ENCODE measurements at regions not wholly inside any gene's neighbourhood (a gene's known extent, or its start where the extent isn't known, plus 50 kb on each side); places are given as distances from the start of the nearest gene placed in this dataset.

GRCh38 chr19:27890696-27891095 lies 1322.3 kb downstream of the UQCRFS1 start:
- Mint-ChIP-seq H3K4me1 (no peaks in the 10 kb centered on the region), H3K27ac (ENCODE audit: unreplicated experiment) (no peak overlapping the region), H3K36me3 (ENCODE audit: low read depth) (peaks cover 7% of the 10 kb centered on the region), H3K4me3 (no peak overlapping the region), H3K9me3 (peaks cover 22% of the 10 kb centered on the region), H3K27me3 (ENCODE audit: low read depth) (no peaks in the 10 kb centered on the region)
- DNase-seq (ENCODE audit: low read depth, low spot score): no peak
- no peak for TF ChIP-seq CTCF (conservative IDR thresholded peaks at IDR 0.05)

- Mint-ChIP-seq H3K4me3 (no peak overlapping the region), H3K27me3 (ENCODE audit: low read depth) (no peaks in the 10 kb centered on the region), H3K36me3 (ENCODE audit: low read depth) (peaks cover 7% of the 10 kb centered on the region), H3K27ac (ENCODE audit: unreplicated experiment) (no peak overlapping the region), H3K9me3 (peaks cover 21% of the 10 kb centered on the region), H3K4me1 (no peaks in the 10 kb centered on the region)
- no peak for TF ChIP-seq CTCF (conservative IDR thresholded peaks at IDR 0.05)
- no peak for DNase-seq (ENCODE audit: low read depth, low spot score)
These were observed 1322.7 kb downstream of the UQCRFS1 start for GRCh38 chr19:27890206-27890605.

- TF ChIP-seq CTCF (conservative IDR thresholded peaks at IDR 0.05): no peak
- Mint-ChIP-seq H3K27me3 (ENCODE audit: low read depth) (no peaks in the 10 kb centered on the region), H3K4me3 (no peak overlapping the region), H3K4me1 (no peaks in the 10 kb centered on the region), H3K27ac (ENCODE audit: unreplicated experiment) (no peak overlapping the region), H3K36me3 (ENCODE audit: low read depth) (peaks cover 4% of the 10 kb centered on the region), H3K9me3 (peaks cover 14% of the 10 kb centered on the region)
- no peak for DNase-seq (ENCODE audit: low read depth, low spot score)
These were observed 1323.8 kb downstream of the UQCRFS1 start for GRCh38 chr19:27889156-27889555.

GRCh38 chr19:27887946-27888345 lies 1325.0 kb downstream of the UQCRFS1 start:
- Mint-ChIP-seq H3K4me3 (no peak overlapping the region), H3K9me3 (peaks cover 8% of the 10 kb centered on the region), H3K27ac (ENCODE audit: unreplicated experiment) (no peak overlapping the region), H3K4me1 (no peaks in the 10 kb centered on the region), H3K27me3 (ENCODE audit: low read depth) (no peaks in the 10 kb centered on the region), H3K36me3 (ENCODE audit: low read depth) (no peaks in the 10 kb centered on the region)
- TF ChIP-seq CTCF (conservative IDR thresholded peaks at IDR 0.05): no peak
- DNase-seq (ENCODE audit: low read depth, low spot score): no peak

- no peak for TF ChIP-seq CTCF (conservative IDR thresholded peaks at IDR 0.05)
- Mint-ChIP-seq H3K36me3 (ENCODE audit: low read depth) (no peaks in the 10 kb centered on the region), H3K4me1 (no peaks in the 10 kb centered on the region), H3K4me3 (no peak overlapping the region), H3K27ac (ENCODE audit: unreplicated experiment) (no peak overlapping the region), H3K9me3 (peaks cover 10% of the 10 kb centered on the region), H3K27me3 (ENCODE audit: low read depth) (no peaks in the 10 kb centered on the region)
- DNase-seq (ENCODE audit: low read depth, low spot score): no peak
These were observed 1327.6 kb downstream of the UQCRFS1 start for GRCh38 chr19:27885359-27885758.

- peaks cover 10% of the 10 kb centered on the region for H3K9me3 Mint-ChIP-seq
- no peaks in the 10 kb centered on the region for H3K27me3 Mint-ChIP-seq (ENCODE audit: low read depth)
- H3K4me1 Mint-ChIP-seq: no peaks in the 10 kb centered on the region
- TF ChIP-seq CTCF (conservative IDR thresholded peaks at IDR 0.05): no peak
- no peak overlapping the region for H3K27ac Mint-ChIP-seq (ENCODE audit: unreplicated experiment)
- no peak for DNase-seq (ENCODE audit: low read depth, low spot score)
- H3K36me3 Mint-ChIP-seq (ENCODE audit: low read depth): no peaks in the 10 kb centered on the region
- H3K4me3 Mint-ChIP-seq: no peak overlapping the region
These were observed 1328.6 kb downstream of the UQCRFS1 start for GRCh38 chr19:27884376-27884775.
